IMR-90 (cell line): ENCODE measurements at regions not wholly inside any gene's neighbourhood (a gene's known extent, or its start where the extent isn't known, plus 50 kb on each side); places are given as distances from the start of the nearest gene placed in this dataset.

Source experiments
- MXI1 ChIP-seq: IDR thresholded peaks from 2 replicates; pipeline ENCODE4 v1.6.1; 2012; ENCODE audit warnings: low read depth, mild to moderate bottlenecking, low read length, moderate library complexity, borderline replicate concordance
- POLR2A ChIP-seq: IDR thresholded peaks from 2 replicates; pipeline ENCODE4 v1.6.1; 2012; ENCODE audit warnings: mild to moderate bottlenecking, low read depth, low read length
- RAD21 ChIP-seq: IDR thresholded peaks from 2 replicates; pipeline ENCODE4 v1.6.1; 2012; ENCODE audit warnings: low read length, improper control_type of control experiment
- TF ChIP-seq, protein P1 (sequence below): conservative IDR thresholded peaks from 2 replicates; pipeline ENCODE4 v1.5.1; 2012; ENCODE audit warnings: mild to moderate bottlenecking, low read depth, low read length, improper control_type of control experiment

DNA sequence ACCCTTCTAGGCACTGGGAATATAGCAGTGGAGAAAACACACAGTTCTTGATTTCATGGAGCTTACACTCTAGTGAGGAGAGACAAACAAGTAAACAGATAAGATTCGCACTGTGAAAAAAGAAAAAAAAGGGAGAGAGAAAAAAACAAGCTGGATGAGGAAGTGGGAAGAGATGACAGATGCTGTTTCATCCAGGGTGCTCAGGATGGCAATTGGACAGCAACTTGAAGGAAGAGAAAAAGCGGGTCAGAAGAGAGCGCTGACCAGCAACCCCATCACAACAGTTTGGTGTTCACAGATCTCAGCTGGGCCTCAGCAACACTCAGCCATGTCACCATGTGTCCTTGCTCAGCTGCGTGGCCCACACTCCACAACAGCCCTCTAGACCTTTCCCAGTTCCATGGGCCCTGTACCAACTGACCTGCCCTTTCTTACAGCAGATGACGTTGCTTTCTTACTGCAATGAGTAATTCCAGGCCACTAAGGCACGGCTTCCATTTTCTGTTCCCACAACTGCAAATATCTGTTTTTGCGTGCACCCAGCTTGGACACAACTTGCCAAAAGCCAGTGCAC, 230.8 kb downstream of the MEX3B start:
- TF ChIP-seq, protein P1, sequence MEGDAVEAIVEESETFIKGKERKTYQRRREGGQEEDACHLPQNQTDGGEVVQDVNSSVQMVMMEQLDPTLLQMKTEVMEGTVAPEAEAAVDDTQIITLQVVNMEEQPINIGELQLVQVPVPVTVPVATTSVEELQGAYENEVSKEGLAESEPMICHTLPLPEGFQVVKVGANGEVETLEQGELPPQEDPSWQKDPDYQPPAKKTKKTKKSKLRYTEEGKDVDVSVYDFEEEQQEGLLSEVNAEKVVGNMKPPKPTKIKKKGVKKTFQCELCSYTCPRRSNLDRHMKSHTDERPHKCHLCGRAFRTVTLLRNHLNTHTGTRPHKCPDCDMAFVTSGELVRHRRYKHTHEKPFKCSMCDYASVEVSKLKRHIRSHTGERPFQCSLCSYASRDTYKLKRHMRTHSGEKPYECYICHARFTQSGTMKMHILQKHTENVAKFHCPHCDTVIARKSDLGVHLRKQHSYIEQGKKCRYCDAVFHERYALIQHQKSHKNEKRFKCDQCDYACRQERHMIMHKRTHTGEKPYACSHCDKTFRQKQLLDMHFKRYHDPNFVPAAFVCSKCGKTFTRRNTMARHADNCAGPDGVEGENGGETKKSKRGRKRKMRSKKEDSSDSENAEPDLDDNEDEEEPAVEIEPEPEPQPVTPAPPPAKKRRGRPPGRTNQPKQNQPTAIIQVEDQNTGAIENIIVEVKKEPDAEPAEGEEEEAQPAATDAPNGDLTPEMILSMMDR = no peak
- TF ChIP-seq MXI1 (no peak), POLR2A (no peak), RAD21 (no peak)
